GM23248 (cell line): ENCODE measurements at regions not wholly inside any gene's neighbourhood (a gene's known extent, or its start where the extent isn't known, plus 50 kb on each side); places are given as distances from the start of the nearest gene placed in this dataset.

Source experiments
- DNase-seq: peaks from one replicate; pipeline ENCODE4 v3.0.0-alpha.2; 2015
- H2AFZ ChIP-seq: fragments of 200-600 bp; sonication (generic); 2 replicates; pipeline ENCODE4 v1.6.1; 2016; ENCODE audit warnings: antibody characterized with exemption
- H3F3A ChIP-seq: fragments of 200-600 bp; sonication (generic); 2 replicates; pipeline ENCODE4 v1.6.1; 2016; ENCODE audit warnings: mild to moderate bottlenecking, antibody characterized with exemption, mixed run types; ENCODE audit not compliant: insufficient read depth
- H3K27ac ChIP-seq: fragments of 200-600 bp; sonication (generic); 2 replicates; pipeline ENCODE4 v1.5.1; 2016; ENCODE audit warnings: mild to moderate bottlenecking
- H3K27me3 ChIP-seq: fragments of 200-600 bp; sonication (generic); replicated peaks from 2 replicates; pipeline ENCODE4 v1.6.1; 2016; ENCODE audit warnings: mild to moderate bottlenecking; ENCODE audit not compliant: insufficient read depth
- H3K36me3 ChIP-seq: fragments of 200-600 bp; sonication (generic); 2 replicates; pipeline ENCODE4 v1.6.1; 2016; ENCODE audit warnings: low read depth, mild to moderate bottlenecking
- H3K4me1 ChIP-seq: fragments of 200-600 bp; sonication (generic); 2 replicates; pipeline ENCODE4 v1.6.1; 2016; ENCODE audit warnings: mild to moderate bottlenecking; ENCODE audit not compliant: insufficient read depth
- H3K4me2 ChIP-seq: fragments of 200-600 bp; sonication (generic); one replicate; pipeline ENCODE4 v1.6.1; 2016; ENCODE audit warnings: mild to moderate bottlenecking; ENCODE audit not compliant: unreplicated experiment
- H3K4me3 ChIP-seq: fragments of 200-600 bp; sonication (generic); 2 replicates; pipeline ENCODE4 v1.5.1; 2016; ENCODE audit warnings: mild to moderate bottlenecking
- H3K79me2 ChIP-seq: fragments of 200-600 bp; sonication (generic); 2 replicates; pipeline ENCODE4 v1.6.1; 2016; ENCODE audit warnings: mild to moderate bottlenecking; ENCODE audit not compliant: insufficient read depth
- H3K9ac ChIP-seq: fragments of 200-600 bp; sonication (generic); 2 replicates; pipeline ENCODE4 v1.6.1; 2016; ENCODE audit warnings: mild to moderate bottlenecking
- H3K9me2 ChIP-seq: fragments of 200-600 bp; sonication (generic); 2 replicates; pipeline ENCODE4 v1.6.1; 2016; ENCODE audit warnings: mixed run types, mild to moderate bottlenecking, moderate library complexity; ENCODE audit not compliant: insufficient read depth
- H3K9me3 ChIP-seq: fragments of 200-600 bp; sonication (generic); one replicate; pipeline ENCODE4 v1.6.1; 2017; ENCODE audit warnings: low read depth
- H4K20me1 ChIP-seq: fragments of 200-600 bp; sonication (generic); 2 replicates; pipeline ENCODE4 v1.6.0; 2016; ENCODE audit not compliant: insufficient read depth
- EZH2 ChIP-seq: fragments of 200-600 bp; sonication (generic); IDR thresholded peaks from 2 replicates; pipeline ENCODE4 v1.6.1; 2018; ENCODE audit warnings: antibody characterized with exemption, mild to moderate bottlenecking; ENCODE audit not compliant: insufficient read depth, poor library complexity, severe bottlenecking
- EZH2phosphoT487 ChIP-seq: fragments of 200-600 bp; sonication (generic); IDR thresholded peaks from 2 replicates; pipeline ENCODE4 v1.6.1; 2018; ENCODE audit warnings: antibody characterized with exemption, moderate library complexity, mild to moderate bottlenecking, low read depth; ENCODE audit not compliant: insufficient read depth
- WGBS, 2 experiments: methylation state at CpG; one replicate each; pipeline ENCODE4 v1.1.6; 2015 to 2017; ENCODE audit warnings: low lambda C conversion rate in 2 of 2, low coverage in 1 of 2; ENCODE audit errors: missing lambda C conversion rate in 2 of 2; 5-methylcytosine and 5-hydroxymethylcytosine counted together
- in situ Hi-C: fragments of 300-500 bp; cut with MboI; formaldehyde crosslinking; loops from 2 replicates; pipeline ENCODE4 v1.15.0; 2020

- Histone ChIP-seq H2AFZ (peak overlapping the region; percentile 10; the same call in 1 of the 2 replicates), H3K4me3 (no peak overlapping the region), H3K27ac (no peak overlapping the region), H3K9ac (no peak overlapping the region), H3K27me3 (no peaks in the 10 kb centered on the region), H3K36me3 (no peaks in the 10 kb centered on the region), H3K4me1 (peaks cover 20% of the 10 kb centered on the region), H3K9me3 (no peaks in the 10 kb centered on the region), H3K4me2 (peak overlapping the region; percentile 19), H3F3A (no peaks in the 10 kb centered on the region), H4K20me1 (no peaks in the 10 kb centered on the region), H3K79me2 (no peaks in the 10 kb centered on the region), H3K9me2 (no peaks in the 10 kb centered on the region)
- in situ Hi-C loops, result no loop called here
- TF ChIP-seq EZH2 (no peak), EZH2phosphoT487 (no peak)
- WGBS, 2 experiments, result 70% methylated on average over 3 of the region's 3 CpGs
- peak; percentile 37 for DNase-seq
These were observed 258.2 kb upstream of the GLI3 start for GRCh38 chr7:42495256-42495655.

GRCh38 chr7:42494736-42495135 lies 257.7 kb upstream of the GLI3 start:
- no peaks in the 10 kb centered on the region for H3F3A ChIP-seq
- TF ChIP-seq EZH2, result no peak
- TF ChIP-seq EZH2phosphoT487, result no peak
- H3K36me3 ChIP-seq, result no peaks in the 10 kb centered on the region
- H3K9me2 ChIP-seq, result no peaks in the 10 kb centered on the region
- no peaks in the 10 kb centered on the region for H3K27me3 ChIP-seq
- no peak overlapping the region for H3K4me3 ChIP-seq
- no peaks in the 10 kb centered on the region for H3K79me2 ChIP-seq
- H4K20me1 ChIP-seq, result no peaks in the 10 kb centered on the region
- in situ Hi-C loops, result no loop called here
- 81 to 89% methylated on average over 6 of the region's 6 CpGs for WGBS, 2 experiments
- no peaks in the 10 kb centered on the region for H3K9me3 ChIP-seq
- peak overlapping the region; percentile 19 for H3K4me2 ChIP-seq
- DNase-seq, result peak; percentile 38
- H3K27ac ChIP-seq, result no peak overlapping the region
- no peak overlapping the region for H2AFZ ChIP-seq
- H3K9ac ChIP-seq, result no peak overlapping the region
- H3K4me1 ChIP-seq, result peaks cover 20% of the 10 kb centered on the region

GRCh38 chr7:42494199-42494710 lies 257.2 kb upstream of the GLI3 start:
- no peak for DNase-seq

DNA sequence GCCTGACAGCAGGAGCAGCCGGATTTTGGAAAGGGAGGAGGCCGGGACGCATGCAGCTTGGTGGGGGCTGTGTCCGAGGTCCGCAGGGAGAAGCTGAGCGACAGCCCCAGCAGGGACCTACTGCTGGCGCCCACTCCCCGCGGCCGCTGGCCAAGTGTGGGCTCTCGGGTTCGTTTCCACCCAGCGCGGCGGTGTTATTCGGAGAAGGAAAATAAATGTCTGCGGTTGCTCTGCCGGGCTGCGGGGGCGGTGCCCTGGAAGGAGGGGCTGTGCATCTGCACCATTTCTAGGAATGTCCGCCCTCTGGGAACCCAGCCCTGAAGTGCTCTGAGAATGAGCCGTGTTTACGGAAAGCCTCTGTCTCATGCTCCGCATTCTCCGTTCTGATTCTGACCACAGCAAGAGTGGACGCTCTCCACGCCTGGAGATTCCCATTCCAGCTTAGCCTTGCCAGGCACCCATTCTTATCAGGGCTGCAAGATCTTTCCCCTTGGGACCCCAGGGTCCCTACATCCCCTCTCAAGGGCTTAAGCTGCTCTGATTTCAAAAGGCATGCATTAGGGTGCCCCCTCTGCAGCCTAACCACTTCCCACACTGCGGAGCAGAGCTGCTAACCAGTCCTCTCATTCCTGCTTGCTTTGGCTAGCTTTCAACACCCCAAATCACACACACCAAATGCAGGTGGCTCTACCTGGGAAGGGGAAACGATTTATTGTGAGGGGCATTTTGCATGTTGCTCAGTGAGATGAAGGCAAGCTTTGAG lies 256.6 kb upstream of the GLI3 start:
- Histone ChIP-seq H3K9ac (peak overlapping the region; percentile 68), H4K20me1 (no peaks in the 10 kb centered on the region), H3K27me3 (no peaks in the 10 kb centered on the region), H3K9me3 (no peaks in the 10 kb centered on the region), H3K4me1 (peaks cover 20% of the 10 kb centered on the region), H3K27ac (peak overlapping the region; percentile 19; the same call in 1 of the 2 replicates), H3F3A (no peaks in the 10 kb centered on the region), H3K36me3 (no peaks in the 10 kb centered on the region), H3K79me2 (no peaks in the 10 kb centered on the region), H3K4me2 (peak overlapping the region; percentile 92), H3K4me3 (peak overlapping the region; percentile 72), H2AFZ (peak overlapping the region; percentile 78), H3K9me2 (no peaks in the 10 kb centered on the region)
- no peak for TF ChIP-seq EZH2phosphoT487
- no peak for TF ChIP-seq EZH2
- peak; percentile 96 for DNase-seq
- in situ Hi-C loops, result no loop called here
- WGBS, 2 experiments, result 2 to 5% methylated on average over 28 of the region's 29 CpGs

More at GRCh38 chr7:42494199-42494710, 257.2 kb upstream of the GLI3 start:
- H3K9me3 ChIP-seq, result no peaks in the 10 kb centered on the region
- H3K27me3 ChIP-seq, result no peaks in the 10 kb centered on the region
- peaks cover 20% of the 10 kb centered on the region for H3K4me1 ChIP-seq
- peak overlapping the region; percentile 72 for H3K4me3 ChIP-seq
- H3K9me2 ChIP-seq, result no peaks in the 10 kb centered on the region
- peak overlapping the region; percentile 92 for H3K4me2 ChIP-seq
- no peaks in the 10 kb centered on the region for H3K79me2 ChIP-seq
- H3K27ac ChIP-seq, result peak overlapping the region; percentile 19; the same call in 1 of the 2 replicates
- TF ChIP-seq EZH2 (no peak), EZH2phosphoT487 (no peak)
- 98% methylated on average over 5 of the region's 5 CpGs for WGBS, 2 experiments
- in situ Hi-C loops, result no loop called here
- H3K9ac ChIP-seq, result peak overlapping the region; percentile 68
- no peaks in the 10 kb centered on the region for H3F3A ChIP-seq
- H2AFZ ChIP-seq, result peak overlapping the region; percentile 78
- H4K20me1 ChIP-seq, result no peaks in the 10 kb centered on the region
- H3K36me3 ChIP-seq, result no peaks in the 10 kb centered on the region
